ENCODE measurements at regions not wholly inside any gene's neighbourhood (a gene's known extent, or its start where the extent isn't known, plus 50 kb on each side); places are given as distances from the start of the nearest gene placed in this dataset.

DNA sequence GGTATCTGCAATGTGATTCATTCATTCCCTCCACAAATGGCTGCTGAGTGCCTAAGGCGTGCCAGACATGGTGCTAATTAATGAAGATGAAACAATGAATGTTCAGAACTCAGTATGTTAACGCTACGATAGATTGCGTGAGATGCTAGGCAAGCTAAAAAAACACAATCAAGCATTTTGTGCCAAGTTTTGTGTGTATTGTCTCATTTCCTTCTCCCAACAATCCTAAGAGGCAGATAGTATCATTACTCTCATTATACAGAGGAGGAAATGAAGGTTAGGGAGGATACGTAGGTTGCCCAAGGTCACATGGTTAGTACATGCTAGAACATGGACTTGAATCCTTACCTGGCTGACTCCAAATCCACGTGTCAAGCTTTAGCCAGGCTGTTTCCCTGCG lies 264.4 kb downstream of the EFCAB11 start:
- TF ChIP-seq, protein P1, sequence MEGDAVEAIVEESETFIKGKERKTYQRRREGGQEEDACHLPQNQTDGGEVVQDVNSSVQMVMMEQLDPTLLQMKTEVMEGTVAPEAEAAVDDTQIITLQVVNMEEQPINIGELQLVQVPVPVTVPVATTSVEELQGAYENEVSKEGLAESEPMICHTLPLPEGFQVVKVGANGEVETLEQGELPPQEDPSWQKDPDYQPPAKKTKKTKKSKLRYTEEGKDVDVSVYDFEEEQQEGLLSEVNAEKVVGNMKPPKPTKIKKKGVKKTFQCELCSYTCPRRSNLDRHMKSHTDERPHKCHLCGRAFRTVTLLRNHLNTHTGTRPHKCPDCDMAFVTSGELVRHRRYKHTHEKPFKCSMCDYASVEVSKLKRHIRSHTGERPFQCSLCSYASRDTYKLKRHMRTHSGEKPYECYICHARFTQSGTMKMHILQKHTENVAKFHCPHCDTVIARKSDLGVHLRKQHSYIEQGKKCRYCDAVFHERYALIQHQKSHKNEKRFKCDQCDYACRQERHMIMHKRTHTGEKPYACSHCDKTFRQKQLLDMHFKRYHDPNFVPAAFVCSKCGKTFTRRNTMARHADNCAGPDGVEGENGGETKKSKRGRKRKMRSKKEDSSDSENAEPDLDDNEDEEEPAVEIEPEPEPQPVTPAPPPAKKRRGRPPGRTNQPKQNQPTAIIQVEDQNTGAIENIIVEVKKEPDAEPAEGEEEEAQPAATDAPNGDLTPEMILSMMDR (conservative IDR thresholded peaks at IDR 0.05; ENCODE audit: low read depth, low read length), result no peak
- TF ChIP-seq EZH2 (IDR thresholded peaks at IDR 0.05; ENCODE audit: borderline replicate concordance, low read depth, low read length, poor library complexity, severe bottlenecking), result no peak
